Adrenal gland (tissue), 9 donors: ENCODE measurements at regions not wholly inside any gene's neighbourhood (a gene's known extent, or its start where the extent isn't known, plus 50 kb on each side); places are given as distances from the start of the nearest gene placed in this dataset.

ENCODE experiments used
- DNase-seq, 7 donors: peaks; one replicate each; pipeline ENCODE4 v3.0.0-alpha.2; 2019 to 2020
- H3K27ac ChIP-seq, 5 donors: fragments of 200-600 bp; sonication (generic) in 4 of 5; 1 replicate in 3 of 5; 2 replicates in 2 of 5; pipeline versions ENCODE4 v1.5.1 to v1.8.0; 2016 to 2020; ENCODE audit warnings: mild to moderate bottlenecking in 1 of 5
- H3K27me3 ChIP-seq: fragments of 200-600 bp; 2 replicates; pipeline ENCODE4 v1.8.0; 2021
- H3K36me3 ChIP-seq, 2 donors: fragments of 200-600 bp; replicated peaks in 1 of 2; 1 replicate in 1 of 2; 2 replicates in 1 of 2; pipeline versions ENCODE4 v1.5.1 to v1.8.0; 2018 to 2022
- H3K4me1 ChIP-seq, 2 donors: fragments of 200-600 bp; replicated peaks in 1 of 2; 1 replicate in 1 of 2; 2 replicates in 1 of 2; pipeline versions ENCODE4 v1.5.1 to v1.8.0; 2018 to 2021
- H3K4me3 ChIP-seq, 4 donors: fragments of 200-600 bp; sonication (generic) in 3 of 4; one replicate each; pipeline ENCODE4 v1.5.1; 2016 to 2018
- H3K9me3 ChIP-seq, 3 donors: fragments of 200-600 bp; sonication (generic) in 1 of 3; replicated peaks in 1 of 3; 1 replicate in 2 of 3; 2 replicates in 1 of 3; pipeline versions ENCODE4 v1.5.1 to v1.8.0; 2016 to 2021
- POLR2A ChIP-seq, 2 donors: fragments of 450-650 bp; IDR thresholded peaks; one replicate each; pipeline ENCODE4 v1.6.1; 2017; ENCODE audit warnings: antibody characterized with exemption in 2 of 2, mild to moderate bottlenecking in 2 of 2, moderate library complexity in 1 of 2
- WGBS, 4 donors: extraction: QIAGEN DNeasy Blood & Tissue Kit in 2 of 4; methylation state at CpG; one replicate each; pipeline versions ENCODE4 v1.1.5 to v1.1.7; 2013 to 2017; 5-methylcytosine and 5-hydroxymethylcytosine counted together
- intact Hi-C, 2 donors: fragments of 100-400 bp; cut with DNase I; formaldehyde crosslinking; loops; one replicate each; pipeline versions ENCODE4 v1.14.1 to v1.15.0; 2022 to 2023
- TF ChIP-seq, protein P1 (sequence below), 6 experiments: fragments of 450-650 bp in 4 of 6; fragments of 200-600 bp in 2 of 6; sonication (generic) in 1 of 6; IDR thresholded peaks; 1 replicate in 5 of 6; 2 replicates in 1 of 6; pipeline versions ENCODE4 v1.5.1 to v1.8.0; 2016 to 2021; ENCODE audit warnings: antibody characterized with exemption in 6 of 6, mild to moderate bottlenecking in 2 of 6, moderate library complexity in 1 of 6
- donor health status: healthy with polysubstance abuse.
- donor health status: Bipolar disorder and iron deficiency.
- donor health status: DM: yes; HTN: yes; CAD: no.
- donor health status: DM: no; HTN: no; CAD: no.
- donor health status: DM: no; HTN: no; CAD: no.

DNA sequence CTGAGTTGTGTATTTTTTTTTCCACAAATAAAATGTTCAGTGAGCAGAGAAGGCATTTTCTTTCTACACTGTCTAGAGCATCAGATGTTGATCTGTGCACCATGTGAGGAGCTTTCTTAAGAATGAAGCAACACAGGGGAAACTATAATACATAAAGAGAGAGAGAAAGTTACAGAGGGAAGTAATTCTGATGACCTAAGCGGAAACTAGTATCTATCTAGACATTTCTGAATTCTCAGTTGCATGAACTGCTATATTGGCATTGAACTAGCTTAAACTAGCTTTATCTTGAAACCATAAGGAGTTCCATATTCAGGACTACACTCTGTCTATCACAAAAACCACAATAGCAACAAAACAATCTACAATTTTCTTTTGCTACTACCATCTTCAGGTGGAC is 822.4 kb downstream of the VGLL3 start:
- DNase-seq: no peak
- no peak overlapping the region for H3K27ac ChIP-seq
- no peak overlapping the region for H3K4me3 ChIP-seq
- no peaks in the 10 kb centered on the region for H3K27me3 ChIP-seq
- H3K36me3 ChIP-seq: no peaks in the 10 kb centered on the region
- H3K4me1 ChIP-seq: no peaks in the 10 kb centered on the region
- WGBS, 4 donors: 65 to 83% (median 78%) methylated on average over 1 of the region's 1 CpG
- TF ChIP-seq POLR2A (IDR thresholded peaks at IDR 0.05): no peak
- no peaks in the 10 kb centered on the region for H3K9me3 ChIP-seq
- intact Hi-C loops: no loop called here

DNA sequence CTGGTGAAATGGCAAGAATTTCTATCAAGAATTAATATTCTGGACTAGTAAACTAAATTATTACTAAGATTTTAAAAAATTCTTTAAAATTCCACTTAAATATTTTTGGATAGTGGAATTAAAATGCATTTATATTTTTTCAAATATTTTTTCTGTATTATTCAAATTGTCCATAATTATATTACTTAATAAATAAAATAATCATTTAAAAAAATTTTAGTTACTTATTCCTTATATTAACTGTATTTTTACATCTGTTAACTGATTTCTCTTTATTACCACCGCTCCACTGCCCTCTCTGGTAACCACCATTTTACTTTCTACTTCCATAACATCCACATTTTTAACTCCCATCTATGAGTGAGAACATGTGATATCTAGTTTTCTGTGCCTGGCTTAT is 828.4 kb downstream of the VGLL3 start:
- DNase-seq: no peak
- intact Hi-C loops: no loop called here
- Histone ChIP-seq H3K4me3 (no peak overlapping the region), H3K36me3 (no peaks in the 10 kb centered on the region), H3K9me3 (no peaks in the 10 kb centered on the region), H3K4me1 (no peaks in the 10 kb centered on the region), H3K27ac (no peak overlapping the region), H3K27me3 (no peaks in the 10 kb centered on the region)
- TF ChIP-seq, protein P1, sequence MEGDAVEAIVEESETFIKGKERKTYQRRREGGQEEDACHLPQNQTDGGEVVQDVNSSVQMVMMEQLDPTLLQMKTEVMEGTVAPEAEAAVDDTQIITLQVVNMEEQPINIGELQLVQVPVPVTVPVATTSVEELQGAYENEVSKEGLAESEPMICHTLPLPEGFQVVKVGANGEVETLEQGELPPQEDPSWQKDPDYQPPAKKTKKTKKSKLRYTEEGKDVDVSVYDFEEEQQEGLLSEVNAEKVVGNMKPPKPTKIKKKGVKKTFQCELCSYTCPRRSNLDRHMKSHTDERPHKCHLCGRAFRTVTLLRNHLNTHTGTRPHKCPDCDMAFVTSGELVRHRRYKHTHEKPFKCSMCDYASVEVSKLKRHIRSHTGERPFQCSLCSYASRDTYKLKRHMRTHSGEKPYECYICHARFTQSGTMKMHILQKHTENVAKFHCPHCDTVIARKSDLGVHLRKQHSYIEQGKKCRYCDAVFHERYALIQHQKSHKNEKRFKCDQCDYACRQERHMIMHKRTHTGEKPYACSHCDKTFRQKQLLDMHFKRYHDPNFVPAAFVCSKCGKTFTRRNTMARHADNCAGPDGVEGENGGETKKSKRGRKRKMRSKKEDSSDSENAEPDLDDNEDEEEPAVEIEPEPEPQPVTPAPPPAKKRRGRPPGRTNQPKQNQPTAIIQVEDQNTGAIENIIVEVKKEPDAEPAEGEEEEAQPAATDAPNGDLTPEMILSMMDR (IDR thresholded peaks at IDR 0.05): no peak
- TF ChIP-seq POLR2A (IDR thresholded peaks at IDR 0.05): no peak
- WGBS, 4 donors: 83 to 95% (median 89%) methylated on average over 1 of the region's 1 CpG

DNA sequence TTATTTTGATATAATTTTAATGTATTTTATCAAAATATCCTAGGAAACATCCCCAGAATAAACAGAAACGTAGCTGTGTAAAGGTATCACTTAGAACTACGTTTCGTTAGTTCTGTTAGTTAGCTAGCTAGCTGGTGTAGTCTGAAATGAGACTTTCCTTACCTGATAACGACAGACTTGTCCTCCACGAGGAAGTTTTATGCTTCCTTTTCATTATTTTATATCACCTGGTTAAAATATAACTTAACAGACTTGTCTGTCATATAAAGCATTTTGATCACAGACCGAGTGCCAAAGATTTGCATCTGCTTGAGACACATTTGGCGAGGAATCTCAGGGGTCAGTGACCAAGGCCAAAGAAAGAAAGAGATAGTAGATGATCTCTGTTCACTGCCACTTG is 829.5 kb downstream of the VGLL3 start:
- WGBS, 4 donors: 65 to 77% (median 71%) methylated on average over 7 of the region's 7 CpGs
- H3K9me3 ChIP-seq: no peaks in the 10 kb centered on the region
- no peaks in the 10 kb centered on the region for H3K36me3 ChIP-seq
- no peak overlapping the region for H3K27ac ChIP-seq
- DNase-seq: no peak
- no peaks in the 10 kb centered on the region for H3K27me3 ChIP-seq
- intact Hi-C loops: no loop called here
- TF ChIP-seq, protein P1 (IDR thresholded peaks at IDR 0.05): no peak
- no peak for TF ChIP-seq POLR2A (IDR thresholded peaks at IDR 0.05)
- H3K4me1 ChIP-seq: no peaks in the 10 kb centered on the region
- H3K4me3 ChIP-seq: no peak overlapping the region

DNA sequence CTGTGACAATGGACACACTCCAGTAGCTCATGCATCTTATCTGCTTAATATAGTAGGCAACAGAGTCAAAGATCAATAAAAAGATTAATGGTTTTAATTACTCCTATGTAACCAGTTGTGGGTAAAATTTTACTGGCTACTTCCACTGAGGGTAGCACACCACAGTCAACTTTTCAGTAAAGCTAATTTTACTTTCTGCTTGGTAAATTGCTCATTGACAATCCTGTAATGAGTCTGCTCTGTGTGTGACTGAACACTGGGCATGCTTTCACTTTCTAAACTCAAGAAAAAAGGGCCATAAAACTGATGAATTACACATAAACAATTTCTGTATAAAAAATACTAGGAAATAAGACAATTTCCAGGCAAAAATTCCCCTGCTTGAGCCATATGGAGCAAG is 838.3 kb downstream of the VGLL3 start:
- TF ChIP-seq POLR2A (IDR thresholded peaks at IDR 0.05): no peak
- TF ChIP-seq, protein P1 (IDR thresholded peaks at IDR 0.05): no peak
- Histone ChIP-seq H3K27ac (no peak overlapping the region), H3K36me3 (no peaks in the 10 kb centered on the region), H3K4me3 (no peak overlapping the region), H3K27me3 (no peaks in the 10 kb centered on the region), H3K9me3 (no peaks in the 10 kb centered on the region), H3K4me1 (no peaks in the 10 kb centered on the region)
- no peak for DNase-seq
- intact Hi-C loops: no loop called here

DNA sequence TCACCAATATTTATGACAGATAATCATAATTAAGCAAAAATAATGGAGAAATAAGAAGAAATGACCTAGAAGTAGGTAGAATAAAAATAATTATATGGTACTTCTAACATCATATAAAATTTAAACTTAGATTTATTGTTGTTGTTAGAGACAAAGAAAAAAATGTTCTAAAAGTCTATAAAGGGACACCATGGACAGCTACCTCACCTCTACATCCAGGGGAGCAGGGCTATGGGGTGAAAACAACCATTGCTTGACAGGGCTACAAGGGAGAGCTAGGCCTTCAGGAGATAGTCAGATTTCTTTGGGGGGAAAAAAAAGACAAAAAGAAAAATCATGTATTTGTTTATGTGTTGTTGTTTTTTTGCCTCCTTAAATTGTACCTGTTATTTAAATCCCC is 841.9 kb downstream of the VGLL3 start:
- no peak overlapping the region for H3K4me3 ChIP-seq
- no peak overlapping the region for H3K27ac ChIP-seq
- no peaks in the 10 kb centered on the region for H3K9me3 ChIP-seq
- H3K27me3 ChIP-seq: no peaks in the 10 kb centered on the region
- H3K36me3 ChIP-seq: no peaks in the 10 kb centered on the region
- intact Hi-C loops: no loop called here
- no peaks in the 10 kb centered on the region for H3K4me1 ChIP-seq
- no peak for TF ChIP-seq POLR2A (IDR thresholded peaks at IDR 0.05)
- TF ChIP-seq, protein P1 (IDR thresholded peaks at IDR 0.05): no peak
- no peak for DNase-seq
